ENCODE measurements at regions not wholly inside any gene's neighbourhood (a gene's known extent, or its start where the extent isn't known, plus 50 kb on each side); places are given as distances from the start of the nearest gene placed in this dataset.
"Not testable (repeated sequence)": the region's sequence is repeated elsewhere in the genome, so short reads cannot be mapped to it uniquely, and the experiment has no call there.

DNA sequence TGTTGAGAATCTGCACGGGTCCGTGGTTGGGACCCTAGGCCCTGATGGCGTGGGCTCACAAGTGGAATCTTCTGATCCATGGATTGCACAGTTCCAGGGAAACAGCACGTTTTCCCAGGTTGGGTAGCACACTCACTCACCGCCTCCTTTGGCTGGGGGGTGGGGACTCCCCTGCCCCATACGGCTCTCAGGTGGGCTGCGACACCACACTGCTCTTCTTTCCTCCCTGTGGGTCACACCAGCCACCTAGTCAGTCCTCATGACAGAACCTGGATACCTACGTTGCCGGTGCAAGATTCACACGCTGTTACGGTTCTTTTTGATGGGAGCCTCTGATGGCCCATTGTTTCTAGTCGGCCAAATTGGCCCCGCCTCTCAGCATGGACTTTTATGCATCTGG is 312.0 kb downstream of the MMUT start:
- in situ Hi-C loops (cut with MboI; ENCODE audit: low sequenced_read_pairs, unreplicated experiment) = no loop called here
- TF ChIP-seq, protein P1, sequence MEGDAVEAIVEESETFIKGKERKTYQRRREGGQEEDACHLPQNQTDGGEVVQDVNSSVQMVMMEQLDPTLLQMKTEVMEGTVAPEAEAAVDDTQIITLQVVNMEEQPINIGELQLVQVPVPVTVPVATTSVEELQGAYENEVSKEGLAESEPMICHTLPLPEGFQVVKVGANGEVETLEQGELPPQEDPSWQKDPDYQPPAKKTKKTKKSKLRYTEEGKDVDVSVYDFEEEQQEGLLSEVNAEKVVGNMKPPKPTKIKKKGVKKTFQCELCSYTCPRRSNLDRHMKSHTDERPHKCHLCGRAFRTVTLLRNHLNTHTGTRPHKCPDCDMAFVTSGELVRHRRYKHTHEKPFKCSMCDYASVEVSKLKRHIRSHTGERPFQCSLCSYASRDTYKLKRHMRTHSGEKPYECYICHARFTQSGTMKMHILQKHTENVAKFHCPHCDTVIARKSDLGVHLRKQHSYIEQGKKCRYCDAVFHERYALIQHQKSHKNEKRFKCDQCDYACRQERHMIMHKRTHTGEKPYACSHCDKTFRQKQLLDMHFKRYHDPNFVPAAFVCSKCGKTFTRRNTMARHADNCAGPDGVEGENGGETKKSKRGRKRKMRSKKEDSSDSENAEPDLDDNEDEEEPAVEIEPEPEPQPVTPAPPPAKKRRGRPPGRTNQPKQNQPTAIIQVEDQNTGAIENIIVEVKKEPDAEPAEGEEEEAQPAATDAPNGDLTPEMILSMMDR (IDR thresholded peaks at IDR 0.05; ENCODE audit: borderline replicate concordance, control extremely low read depth, extremely low read depth, insufficient read depth, missing control alignments) = no peak
- DNase-seq (ENCODE audit: low spot score) = no peak

DNA sequence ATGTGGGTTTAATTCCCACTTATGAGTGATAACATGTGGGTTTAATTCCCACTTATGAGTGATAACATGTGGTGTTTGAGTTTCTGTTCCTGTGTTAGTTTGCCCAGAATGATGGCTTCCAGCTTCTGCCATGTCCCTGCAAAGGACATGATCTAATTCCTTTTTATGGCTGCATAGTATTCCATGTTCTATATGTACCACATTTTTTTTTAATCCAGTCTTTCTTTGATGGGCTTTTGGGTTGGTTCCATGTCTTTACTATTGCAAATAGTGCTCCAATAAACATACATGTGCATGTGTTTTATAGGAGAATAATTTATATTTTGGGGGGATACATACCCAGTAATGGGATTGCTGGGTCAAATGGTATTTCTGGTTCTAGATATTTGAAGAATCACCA is 317.8 kb downstream of the MMUT start:
- in situ Hi-C loops (cut with MboI; ENCODE audit: low sequenced_read_pairs, unreplicated experiment) = no loop called here

DNA sequence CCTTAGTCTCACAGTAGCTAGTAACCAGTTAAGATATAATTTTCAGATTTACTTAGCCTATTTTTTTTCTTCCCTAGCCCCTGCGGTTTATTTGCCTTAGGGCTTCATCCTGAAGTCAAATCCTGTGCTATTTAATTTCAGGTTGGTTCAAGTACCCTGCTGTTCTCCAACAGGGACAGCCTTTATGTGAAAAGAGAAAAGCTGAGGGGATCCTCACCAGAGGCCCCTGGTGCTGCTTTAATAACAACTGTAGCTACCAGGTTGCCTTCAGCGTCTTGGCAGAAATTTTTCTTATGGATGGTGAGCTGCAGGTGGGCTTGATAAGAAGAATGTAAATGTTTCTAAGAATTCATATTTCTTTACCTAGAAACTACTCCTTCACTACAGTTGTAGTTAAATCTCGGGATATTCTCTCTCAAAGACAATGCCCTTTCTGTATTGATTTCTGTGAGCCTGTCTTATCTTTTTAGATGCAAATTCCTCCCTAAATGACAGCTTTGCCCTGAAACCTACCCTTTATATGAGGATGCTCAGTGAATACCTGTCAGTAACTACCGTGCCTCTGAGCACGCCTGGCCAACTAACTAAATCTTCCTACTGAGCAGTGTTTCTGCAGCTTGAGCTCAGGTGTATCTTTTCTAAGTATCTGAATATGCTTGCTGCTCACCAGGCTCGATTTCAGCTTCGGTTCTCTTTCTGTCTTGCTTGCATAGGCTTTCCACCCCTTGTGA is 320.5 kb downstream of the MMUT start:
- in situ Hi-C loops (cut with MboI; ENCODE audit: low sequenced_read_pairs, unreplicated experiment) = no loop called here
- DNase-seq (ENCODE audit: low spot score) = no peak
- TF ChIP-seq, protein P1 (IDR thresholded peaks at IDR 0.05; ENCODE audit: borderline replicate concordance, control extremely low read depth, extremely low read depth, insufficient read depth, missing control alignments) = no peak

More for the DNA sequence above, 317.8 kb downstream of the MMUT start:
- DNase-seq (ENCODE audit: low spot score) = no peak
- TF ChIP-seq, protein P1 (IDR thresholded peaks at IDR 0.05; ENCODE audit: borderline replicate concordance, control extremely low read depth, extremely low read depth, insufficient read depth, missing control alignments) = no peak

DNA sequence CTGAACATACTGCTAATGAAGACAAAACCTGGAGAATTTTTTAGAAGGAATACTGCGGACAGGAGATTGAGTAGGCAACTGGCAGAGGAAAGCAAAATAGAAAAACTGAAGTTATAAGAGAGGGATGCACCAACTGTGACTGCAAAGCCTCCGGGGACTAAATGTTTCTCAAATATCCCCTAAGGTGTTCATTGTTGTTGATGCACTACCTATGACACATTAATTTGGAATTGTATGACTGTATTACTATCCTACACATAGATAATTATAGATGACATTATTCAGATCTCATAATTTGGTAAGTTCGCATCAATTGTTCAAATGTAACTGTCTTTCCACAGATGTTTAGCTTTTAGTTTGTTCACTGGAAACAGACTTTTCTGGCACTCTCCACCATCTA is 341.1 kb downstream of the MMUT start:
- TF ChIP-seq, protein P1 (IDR thresholded peaks at IDR 0.05; ENCODE audit: borderline replicate concordance, control extremely low read depth, extremely low read depth, insufficient read depth, missing control alignments) = no peak
- in situ Hi-C loops (cut with MboI; ENCODE audit: low sequenced_read_pairs, unreplicated experiment) = no loop called here
- DNase-seq (ENCODE audit: low spot score) = no peak

DNA sequence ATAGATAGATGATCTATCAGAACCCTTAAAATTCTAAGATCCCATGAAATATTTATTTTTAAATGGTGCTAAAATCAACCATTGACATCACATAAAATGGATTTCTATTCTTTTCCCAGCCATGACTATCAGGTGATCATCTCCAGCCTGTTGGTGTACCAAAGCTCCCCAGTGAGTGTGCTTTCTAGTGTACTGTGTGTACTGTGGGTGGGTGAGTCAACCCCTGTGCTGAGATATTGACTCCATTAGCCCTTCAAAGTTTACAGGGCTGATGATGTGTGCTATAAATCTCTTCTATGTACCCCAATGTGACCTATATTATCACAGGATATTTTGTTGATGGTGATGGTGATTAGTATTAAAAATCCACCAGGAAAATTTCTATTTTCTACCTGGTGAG is 344.6 kb downstream of the MMUT start:
- TF ChIP-seq, protein P1 (IDR thresholded peaks at IDR 0.05; ENCODE audit: borderline replicate concordance, control extremely low read depth, extremely low read depth, insufficient read depth, missing control alignments) = no peak
- no peak for DNase-seq (ENCODE audit: low spot score)
- in situ Hi-C loops (cut with MboI; ENCODE audit: low sequenced_read_pairs, unreplicated experiment) = no loop called here

- in situ Hi-C loops (cut with MboI; ENCODE audit: low sequenced_read_pairs, unreplicated experiment) = no loop called here
- TF ChIP-seq, protein P1 (IDR thresholded peaks at IDR 0.05; ENCODE audit: borderline replicate concordance, control extremely low read depth, extremely low read depth, insufficient read depth, missing control alignments) = no peak
- DNase-seq (ENCODE audit: low spot score) = no peak
Observed at GRCh38 chr6:49110916-49111315, 352.1 kb downstream of the MMUT start.

- in situ Hi-C loops (cut with MboI; ENCODE audit: low sequenced_read_pairs, unreplicated experiment); DNase-seq (ENCODE audit: low spot score): not testable (repeated sequence)
Observed at GRCh38 chr6:49097664-49098063, 365.4 kb downstream of the MMUT start.

Data from GM13976 (cell line).